ENCODE measurements at regions not wholly inside any gene's neighbourhood (a gene's known extent, or its start where the extent isn't known, plus 50 kb on each side); places are given as distances from the start of the nearest gene placed in this dataset.

GRCh38 chrX:56920338-56920997, 74.9 kb downstream of the SPIN3 start:
- H3K27ac ChIP-seq (ENCODE audit: control insufficient read depth, insufficient read depth) = no peak overlapping the region
- no peaks in the 10 kb centered on the region for H3K79me2 ChIP-seq (ENCODE audit: control insufficient read depth, insufficient read depth, low read length)
- H3K36me3 ChIP-seq (ENCODE audit: control insufficient read depth in 2 of 2, insufficient read depth in 2 of 2, low read length in 1 of 2) = no peaks in the 10 kb centered on the region
- SMC1A ChIA-PET (ENCODE audit: uncharacterized antibody, unreplicated experiment) = no interaction called here
- H3K4me3 ChIP-seq = no peak overlapping the region
- no TSS peak for BruUV-seq (replicated peaks)
- H3K9me3 ChIP-seq (replicated peaks; ENCODE audit: control insufficient read depth, insufficient read depth, low read length) = no peaks in the 10 kb centered on the region; the same call in 2 of the 3 replicates
- no peaks in the 10 kb centered on the region for H3K27me3 ChIP-seq (replicated peaks in 1 of 2; ENCODE audit: control insufficient read depth in 2 of 2, insufficient read depth in 2 of 2, low read length in 1 of 2)
- RAD21 ChIA-PET (ENCODE audit: unreplicated experiment) = no interaction called here
- 29% methylated on average over 6 of the region's 6 CpGs for WGBS (ENCODE audit: insufficient coverage, insufficient replicate concordance, low lambda C conversion rate, missing lambda C conversion rate)
- H3K4me1 ChIP-seq (ENCODE audit: control insufficient read depth, insufficient read depth, low read length) = no peaks in the 10 kb centered on the region
- H4K20me1 ChIP-seq (ENCODE audit: control insufficient read depth, insufficient read depth) = no peaks in the 10 kb centered on the region
- intact Hi-C loops (cut with micrococcal nuclease; ENCODE audit: unreplicated experiment) = no loop called here
- POLR2A ChIA-PET = no interaction called here
- TF ChIP-seq SRF (IDR thresholded peaks at IDR 0.05; ENCODE audit: low read depth in 2 of 2, low read length in 2 of 2) (no peak), NFXL1 (IDR thresholded peaks at IDR 0.05; ENCODE audit: borderline replicate concordance) (no peak), SIN3A (IDR thresholded peaks at IDR 0.05; ENCODE audit: low read depth, low read length) (no peak), RUNX3 (IDR thresholded peaks at IDR 0.05; ENCODE audit: low read length) (no peak), YY1 (IDR thresholded peaks at IDR 0.05; ENCODE audit: low read depth, low read length) (no peak), MAX (IDR thresholded peaks at IDR 0.05; ENCODE audit: low read depth, low read length) (no peak), ZSCAN29 (IDR thresholded peaks at IDR 0.05) (no peak), BCL3 (IDR thresholded peaks at IDR 0.05; ENCODE audit: borderline replicate concordance, insufficient read depth, low read depth, low read length, poor library complexity, severe bottlenecking) (no peak), POLR2AphosphoS2 (IDR thresholded peaks at IDR 0.05; ENCODE audit: low read depth, low read length) (no peak)
- TF ChIP-seq, protein P1, sequence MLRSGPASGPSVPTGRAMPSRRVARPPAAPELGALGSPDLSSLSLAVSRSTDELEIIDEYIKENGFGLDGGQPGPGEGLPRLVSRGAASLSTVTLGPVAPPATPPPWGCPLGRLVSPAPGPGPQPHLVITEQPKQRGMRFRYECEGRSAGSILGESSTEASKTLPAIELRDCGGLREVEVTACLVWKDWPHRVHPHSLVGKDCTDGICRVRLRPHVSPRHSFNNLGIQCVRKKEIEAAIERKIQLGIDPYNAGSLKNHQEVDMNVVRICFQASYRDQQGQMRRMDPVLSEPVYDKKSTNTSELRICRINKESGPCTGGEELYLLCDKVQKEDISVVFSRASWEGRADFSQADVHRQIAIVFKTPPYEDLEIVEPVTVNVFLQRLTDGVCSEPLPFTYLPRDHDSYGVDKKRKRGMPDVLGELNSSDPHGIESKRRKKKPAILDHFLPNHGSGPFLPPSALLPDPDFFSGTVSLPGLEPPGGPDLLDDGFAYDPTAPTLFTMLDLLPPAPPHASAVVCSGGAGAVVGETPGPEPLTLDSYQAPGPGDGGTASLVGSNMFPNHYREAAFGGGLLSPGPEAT (IDR thresholded peaks at IDR 0.05; ENCODE audit: low read depth) = no peak
- TF ChIP-seq, protein P2, sequence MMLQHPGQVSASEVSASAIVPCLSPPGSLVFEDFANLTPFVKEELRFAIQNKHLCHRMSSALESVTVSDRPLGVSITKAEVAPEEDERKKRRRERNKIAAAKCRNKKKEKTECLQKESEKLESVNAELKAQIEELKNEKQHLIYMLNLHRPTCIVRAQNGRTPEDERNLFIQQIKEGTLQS (IDR thresholded peaks at IDR 0.05; ENCODE audit: borderline replicate concordance, extremely low read depth, low read depth, low read length) = no peak
- TF ChIP-seq, protein P3, sequence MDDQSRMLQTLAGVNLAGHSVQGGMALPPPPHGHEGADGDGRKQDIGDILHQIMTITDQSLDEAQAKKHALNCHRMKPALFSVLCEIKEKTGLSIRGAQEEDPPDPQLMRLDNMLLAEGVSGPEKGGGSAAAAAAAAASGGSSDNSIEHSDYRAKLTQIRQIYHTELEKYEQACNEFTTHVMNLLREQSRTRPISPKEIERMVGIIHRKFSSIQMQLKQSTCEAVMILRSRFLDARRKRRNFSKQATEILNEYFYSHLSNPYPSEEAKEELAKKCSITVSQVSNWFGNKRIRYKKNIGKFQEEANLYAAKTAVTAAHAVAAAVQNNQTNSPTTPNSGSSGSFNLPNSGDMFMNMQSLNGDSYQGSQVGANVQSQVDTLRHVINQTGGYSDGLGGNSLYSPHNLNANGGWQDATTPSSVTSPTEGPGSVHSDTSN (IDR thresholded peaks at IDR 0.05; ENCODE audit: insufficient replicate concordance, low read depth, low read length) = no peak
- TF ChIP-seq, protein P4, sequence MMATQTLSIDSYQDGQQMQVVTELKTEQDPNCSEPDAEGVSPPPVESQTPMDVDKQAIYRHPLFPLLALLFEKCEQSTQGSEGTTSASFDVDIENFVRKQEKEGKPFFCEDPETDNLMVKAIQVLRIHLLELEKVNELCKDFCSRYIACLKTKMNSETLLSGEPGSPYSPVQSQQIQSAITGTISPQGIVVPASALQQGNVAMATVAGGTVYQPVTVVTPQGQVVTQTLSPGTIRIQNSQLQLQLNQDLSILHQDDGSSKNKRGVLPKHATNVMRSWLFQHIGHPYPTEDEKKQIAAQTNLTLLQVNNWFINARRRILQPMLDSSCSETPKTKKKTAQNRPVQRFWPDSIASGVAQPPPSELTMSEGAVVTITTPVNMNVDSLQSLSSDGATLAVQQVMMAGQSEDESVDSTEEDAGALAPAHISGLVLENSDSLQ (IDR thresholded peaks at IDR 0.05) = no peak
- in situ Hi-C loops (cut with MboI) = no loop called here
- DNase-seq (ENCODE audit: low read depth, low spot score) (no peak), ATAC-seq (no peak), FAIRE-seq (no peak)
- CTCF ChIA-PET = no interaction called here
- no peak overlapping the region for H3K4me2 ChIP-seq (ENCODE audit: control insufficient read depth, insufficient read depth)
- H2AFZ ChIP-seq (ENCODE audit: control insufficient read depth, low read depth, low read length) = no peak overlapping the region
- H3K9ac ChIP-seq (ENCODE audit: control insufficient read depth, insufficient read depth, low read length) = no peak overlapping the region

Measured in GM12878 (cell line).